ENCODE measurements at regions not wholly inside any gene's neighbourhood (a gene's known extent, or its start where the extent isn't known, plus 50 kb on each side); places are given as distances from the start of the nearest gene placed in this dataset.

GRCh38 chr1:29839726-29840125 is 603.4 kb downstream of the PTPRU start:
- DNase-seq = no peak

- DNase-seq = no peak
These were observed 602.5 kb downstream of the PTPRU start for GRCh38 chr1:29838738-29839320.

- no peak for DNase-seq
These were observed 600.6 kb downstream of the PTPRU start for GRCh38 chr1:29836651-29837646.

GRCh38 chr1:29835874-29836273 is 599.6 kb downstream of the PTPRU start:
- DNase-seq = no peak

GRCh38 chr1:29835406-29835805 is 599.1 kb downstream of the PTPRU start:
- DNase-seq = no peak

GRCh38 chr1:29833581-29833980 is 597.3 kb downstream of the PTPRU start:
- DNase-seq = no peak

- DNase-seq = no peak
These were observed 596.6 kb downstream of the PTPRU start for GRCh38 chr1:29832936-29833335.

- no peak for DNase-seq
These were observed 596.1 kb downstream of the PTPRU start for GRCh38 chr1:29832471-29832870.

- DNase-seq = no peak
These were observed 595.3 kb downstream of the PTPRU start for GRCh38 chr1:29831500-29832117.

GRCh38 chr1:29830916-29831315 is 594.6 kb downstream of the PTPRU start:
- no peak for DNase-seq

- no peak for DNase-seq
These were observed 594.1 kb downstream of the PTPRU start for GRCh38 chr1:29830383-29830782.

- DNase-seq = no peak
These were observed 593.4 kb downstream of the PTPRU start for GRCh38 chr1:29829448-29830344.

GRCh38 chr1:29828526-29829447 is 592.5 kb downstream of the PTPRU start:
- no peak for DNase-seq

GRCh38 chr1:29827801-29828525 is 591.6 kb downstream of the PTPRU start:
- DNase-seq = no peak

- DNase-seq = no peak
These were observed 591.0 kb downstream of the PTPRU start for GRCh38 chr1:29827237-29827750.

- no peak for DNase-seq
These were observed 590.3 kb downstream of the PTPRU start for GRCh38 chr1:29826646-29827045.

GRCh38 chr1:29825941-29826415 is 589.7 kb downstream of the PTPRU start:
- no peak for DNase-seq

- no peak for DNase-seq
These were observed 589.1 kb downstream of the PTPRU start for GRCh38 chr1:29825274-29825940.

GRCh38 chr1:29824511-29825273 is 588.4 kb downstream of the PTPRU start:
- DNase-seq = no peak

Measured in EL (cell line).